ENCODE measurements at regions not wholly inside any gene's neighbourhood (a gene's known extent, or its start where the extent isn't known, plus 50 kb on each side); places are given as distances from the start of the nearest gene placed in this dataset.

DNA sequence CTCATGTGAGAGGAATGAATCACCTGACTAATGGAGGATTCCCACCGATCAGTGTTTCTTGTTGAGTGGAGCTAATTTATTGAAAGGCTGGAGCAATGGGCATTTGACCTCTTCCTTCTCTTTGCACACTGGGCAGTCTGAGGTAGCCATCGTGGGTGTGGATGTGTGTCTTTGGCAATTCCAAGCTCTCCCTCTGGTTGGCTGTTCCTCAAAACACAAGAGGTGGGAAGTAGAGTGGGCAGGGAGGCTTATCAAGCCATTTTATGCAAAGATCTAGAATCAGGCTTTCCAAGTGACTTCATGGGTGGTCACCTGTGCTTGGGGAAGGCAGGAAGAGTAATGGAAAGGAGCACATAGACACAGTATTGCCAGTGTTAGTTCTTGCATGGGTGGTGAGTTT is 154.8 kb downstream of the INSIG2 start:
- Mint-ChIP-seq H3K9me3 (ENCODE audit: unreplicated experiment) (peaks cover 8% of the 10 kb centered on the region), H3K4me3 (ENCODE audit: unreplicated experiment) (no peak overlapping the region), H3K27ac (ENCODE audit: unreplicated experiment) (no peak overlapping the region), H3K27me3 (ENCODE audit: low read depth, unreplicated experiment) (peaks cover 20% of the 10 kb centered on the region), H3K4me1 (ENCODE audit: low read depth, unreplicated experiment) (peaks cover 9% of the 10 kb centered on the region), H3K36me3 (ENCODE audit: low read depth, unreplicated experiment) (peaks cover 2% of the 10 kb centered on the region)
- H3K27ac ChIP-seq (ENCODE audit: low read depth, low read length) = no peak overlapping the region
- H4K20me1 ChIP-seq (ENCODE audit: insufficient read depth, low read length) = no peaks in the 10 kb centered on the region
- no peak overlapping the region for H3K4me2 ChIP-seq (ENCODE audit: low read length)
- FAIRE-seq (no peak), DNase-seq (ENCODE audit: low read depth) (no peak)
- no peak overlapping the region for H3K9ac ChIP-seq (ENCODE audit: low read length)
- no peaks in the 10 kb centered on the region for H3K27me3 ChIP-seq (ENCODE audit: insufficient read depth, low read length)
- no peaks in the 10 kb centered on the region for H3K9me3 ChIP-seq (ENCODE audit: insufficient read depth, low read depth, low read length)
- no peaks in the 10 kb centered on the region for H3K36me3 ChIP-seq (ENCODE audit: insufficient read depth, low read length)
- no peaks in the 10 kb centered on the region for H3K79me2 ChIP-seq (ENCODE audit: insufficient read depth, low read length)
- H3K4me3 ChIP-seq (ENCODE audit: insufficient read depth, low read depth, low read length) = no peak overlapping the region
- TF ChIP-seq CTCF (IDR thresholded peaks at IDR 0.05; ENCODE audit: insufficient read depth, low read depth, low read length) (no peak), EZH2 (IDR thresholded peaks at IDR 0.05; ENCODE audit: insufficient read depth, low read length) (no peak)
- H3K4me1 ChIP-seq (ENCODE audit: insufficient read depth, low read length) = no peaks in the 10 kb centered on the region
- no peak overlapping the region for H2AFZ ChIP-seq (ENCODE audit: low read depth, low read length)

DNA sequence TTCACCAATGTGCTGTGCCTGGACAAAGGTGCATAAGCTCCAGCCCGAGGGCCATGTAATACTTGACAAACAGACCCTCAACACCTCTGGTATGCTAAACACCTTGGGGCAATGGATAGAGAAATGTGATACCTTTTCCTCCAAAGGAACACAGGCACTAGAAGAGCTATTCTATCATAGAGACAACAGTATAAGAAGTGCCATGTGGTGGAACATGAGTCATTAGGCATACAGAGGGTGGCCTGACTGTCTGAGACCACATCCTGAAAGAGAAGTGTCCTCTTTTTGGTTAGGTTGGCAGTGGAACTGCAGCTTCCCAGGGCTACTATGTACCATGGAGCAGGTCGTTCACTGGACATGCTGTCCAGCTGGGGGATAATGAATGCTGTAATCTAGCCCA is 153.9 kb downstream of the INSIG2 start:
- DNase-seq (ENCODE audit: low read depth) = no peak
- no peak overlapping the region for H3K4me3 Mint-ChIP-seq (ENCODE audit: unreplicated experiment)
- H3K9me3 Mint-ChIP-seq (ENCODE audit: unreplicated experiment) = peaks cover 10% of the 10 kb centered on the region
- Histone ChIP-seq H2AFZ (ENCODE audit: low read depth, low read length) (no peak overlapping the region), H3K4me3 (ENCODE audit: insufficient read depth, low read depth, low read length) (no peak overlapping the region), H3K9me3 (ENCODE audit: insufficient read depth, low read depth, low read length) (no peaks in the 10 kb centered on the region), H3K9ac (ENCODE audit: low read length) (no peak overlapping the region), H3K4me1 (ENCODE audit: insufficient read depth, low read length) (no peaks in the 10 kb centered on the region), H3K27ac (ENCODE audit: low read depth, low read length) (no peak overlapping the region), H3K4me2 (ENCODE audit: low read length) (no peak overlapping the region), H4K20me1 (ENCODE audit: insufficient read depth, low read length) (no peaks in the 10 kb centered on the region), H3K79me2 (ENCODE audit: insufficient read depth, low read length) (no peaks in the 10 kb centered on the region), H3K27me3 (ENCODE audit: insufficient read depth, low read length) (no peaks in the 10 kb centered on the region), H3K36me3 (ENCODE audit: insufficient read depth, low read length) (no peaks in the 10 kb centered on the region)
- peaks cover 20% of the 10 kb centered on the region for H3K27me3 Mint-ChIP-seq (ENCODE audit: low read depth, unreplicated experiment)
- no peak for FAIRE-seq
- peaks cover 2% of the 10 kb centered on the region for H3K36me3 Mint-ChIP-seq (ENCODE audit: low read depth, unreplicated experiment)
- H3K27ac Mint-ChIP-seq (ENCODE audit: unreplicated experiment) = no peak overlapping the region
- H3K4me1 Mint-ChIP-seq (ENCODE audit: low read depth, unreplicated experiment) = peaks cover 9% of the 10 kb centered on the region
- TF ChIP-seq EZH2 (IDR thresholded peaks at IDR 0.05; ENCODE audit: insufficient read depth, low read length) = no peak
- no peak for TF ChIP-seq CTCF (IDR thresholded peaks at IDR 0.05; ENCODE audit: insufficient read depth, low read depth, low read length)

- no peaks in the 10 kb centered on the region for H3K4me1 ChIP-seq (ENCODE audit: insufficient read depth, low read length)
- no peak overlapping the region for H3K27ac Mint-ChIP-seq (ENCODE audit: unreplicated experiment)
- FAIRE-seq (no peak), DNase-seq (ENCODE audit: low read depth) (no peak)
- TF ChIP-seq EZH2 (IDR thresholded peaks at IDR 0.05; ENCODE audit: insufficient read depth, low read length) = no peak
- no peak for TF ChIP-seq CTCF (IDR thresholded peaks at IDR 0.05; ENCODE audit: insufficient read depth, low read depth, low read length)
- H3K27me3 Mint-ChIP-seq (ENCODE audit: low read depth, unreplicated experiment) = peaks cover 24% of the 10 kb centered on the region
- no peaks in the 10 kb centered on the region for H3K27me3 ChIP-seq (ENCODE audit: insufficient read depth, low read length)
- H3K36me3 Mint-ChIP-seq (ENCODE audit: low read depth, unreplicated experiment) = peaks cover 2% of the 10 kb centered on the region
- no peaks in the 10 kb centered on the region for H4K20me1 ChIP-seq (ENCODE audit: insufficient read depth, low read length)
- H3K79me2 ChIP-seq (ENCODE audit: insufficient read depth, low read length) = no peaks in the 10 kb centered on the region
- peaks cover 9% of the 10 kb centered on the region for H3K4me1 Mint-ChIP-seq (ENCODE audit: low read depth, unreplicated experiment)
- no peaks in the 10 kb centered on the region for H3K9me3 ChIP-seq (ENCODE audit: insufficient read depth, low read depth, low read length)
- H3K36me3 ChIP-seq (ENCODE audit: insufficient read depth, low read length) = no peaks in the 10 kb centered on the region
- no peak overlapping the region for H3K4me2 ChIP-seq (ENCODE audit: low read length)
- H3K4me3 ChIP-seq (ENCODE audit: insufficient read depth, low read depth, low read length) = no peak overlapping the region
- H2AFZ ChIP-seq (ENCODE audit: low read depth, low read length) = no peak overlapping the region
- peaks cover 14% of the 10 kb centered on the region for H3K9me3 Mint-ChIP-seq (ENCODE audit: unreplicated experiment)
- no peak overlapping the region for H3K27ac ChIP-seq (ENCODE audit: low read depth, low read length)
- H3K4me3 Mint-ChIP-seq (ENCODE audit: unreplicated experiment) = no peak overlapping the region
- no peak overlapping the region for H3K9ac ChIP-seq (ENCODE audit: low read length)
These were observed 152.9 kb downstream of the INSIG2 start for GRCh38 chr2:118241128-118241527.
